Hepatocyte (in vitro differentiated cells): ENCODE measurements at regions not wholly inside any gene's neighbourhood (a gene's known extent, or its start where the extent isn't known, plus 50 kb on each side); places are given as distances from the start of the nearest gene placed in this dataset.

ENCODE experiments used
- CTCF ChIP-seq: fragments of 200-600 bp; sonication (generic); IDR thresholded peaks from 2 replicates; pipeline ENCODE4 v1.5.1; 2016; ENCODE audit warnings: antibody characterized with exemption, mild to moderate bottlenecking; ENCODE audit not compliant: poor library complexity
- EZH2 ChIP-seq: fragments of 200-600 bp; sonication (generic); IDR thresholded peaks from 2 replicates; pipeline ENCODE4 v1.6.1; 2016; ENCODE audit warnings: antibody characterized with exemption, mild to moderate bottlenecking, borderline replicate concordance
- EZH2phosphoT487 ChIP-seq: fragments of 200-600 bp; sonication (generic); IDR thresholded peaks from one replicate; pipeline ENCODE4 v1.6.1; 2018; ENCODE audit warnings: antibody characterized with exemption, mild to moderate bottlenecking, low read depth, moderate library complexity; ENCODE audit not compliant: unreplicated experiment, severe bottlenecking

DNA sequence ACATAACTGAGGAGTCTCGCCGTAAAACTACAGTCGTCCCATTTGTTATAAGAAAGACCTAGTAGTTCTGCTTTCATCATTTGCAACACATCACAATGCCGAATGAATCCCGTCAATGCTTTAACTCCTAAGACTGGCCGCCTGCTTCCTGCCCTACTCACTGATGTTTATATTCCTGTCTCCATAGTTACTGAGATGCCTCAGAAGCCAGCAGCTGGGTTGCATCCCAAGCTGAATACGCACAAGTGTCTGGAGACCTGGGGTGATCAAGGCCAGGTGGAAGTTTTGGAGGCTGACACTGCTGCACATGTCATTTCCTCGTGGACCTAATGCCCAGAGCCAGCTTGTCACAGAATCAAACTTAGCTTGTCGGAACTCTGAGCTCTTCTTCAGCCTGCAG, 95.2 kb upstream of the UBE2E1 start:
- TF ChIP-seq CTCF, result no peak
- TF ChIP-seq EZH2, result no peak
- no peak for TF ChIP-seq EZH2phosphoT487
